ENCODE measurements at regions not wholly inside any gene's neighbourhood (a gene's known extent, or its start where the extent isn't known, plus 50 kb on each side); places are given as distances from the start of the nearest gene placed in this dataset.

- TF ChIP-seq TAF1 (IDR thresholded peaks at IDR 0.05; ENCODE audit: borderline replicate concordance, insufficient read depth, low read length): no peak
- no peak for TF ChIP-seq SIN3A (IDR thresholded peaks at IDR 0.05; ENCODE audit: borderline replicate concordance, insufficient read depth, low read length)
- TF ChIP-seq REST (IDR thresholded peaks at IDR 0.05; ENCODE audit: insufficient read depth in 1 of 2, low read depth in 2 of 2, low read length in 2 of 2): no peak
Measured at GRCh38 chr6:66689608-66690007, 982.6 kb upstream of the EYS start.

- TF ChIP-seq FOXP2 (optimal IDR thresholded peaks at IDR 0.05; ENCODE audit: borderline replicate concordance, extremely low read depth, extremely low read length, insufficient read depth): no peak
- no peak for TF ChIP-seq POLR2AphosphoS5 (IDR thresholded peaks at IDR 0.05; ENCODE audit: low read depth, low read length)
Measured at GRCh38 chr6:66687611-66688140, 980.6 kb upstream of the EYS start.

- no peak for TF ChIP-seq POLR2AphosphoS5 (IDR thresholded peaks at IDR 0.05; ENCODE audit: low read depth, low read length)
- TF ChIP-seq SIN3A (IDR thresholded peaks at IDR 0.05; ENCODE audit: borderline replicate concordance, insufficient read depth, low read length): no peak
- TF ChIP-seq REST (IDR thresholded peaks at IDR 0.05; ENCODE audit: insufficient read depth in 1 of 2, low read depth in 2 of 2, low read length in 2 of 2): no peak
- TF ChIP-seq TAF1 (IDR thresholded peaks at IDR 0.05; ENCODE audit: borderline replicate concordance, insufficient read depth, low read length): no peak
Measured at GRCh38 chr6:66675906-66676305, 968.9 kb upstream of the EYS start.

- no peak for TF ChIP-seq TAF1 (IDR thresholded peaks at IDR 0.05; ENCODE audit: borderline replicate concordance, insufficient read depth, low read length)
- no peak for TF ChIP-seq POLR2AphosphoS5 (IDR thresholded peaks at IDR 0.05; ENCODE audit: low read depth, low read length)
- no peak for TF ChIP-seq REST (IDR thresholded peaks at IDR 0.05; ENCODE audit: insufficient read depth in 1 of 2, low read depth in 2 of 2, low read length in 2 of 2)
- no peak for TF ChIP-seq SIN3A (IDR thresholded peaks at IDR 0.05; ENCODE audit: borderline replicate concordance, insufficient read depth, low read length)
Measured at GRCh38 chr6:66664112-66664511, 957.1 kb upstream of the EYS start.

GRCh38 chr6:66662721-66663507, 955.9 kb upstream of the EYS start:
- no peak for TF ChIP-seq FOXP2 (optimal IDR thresholded peaks at IDR 0.05; ENCODE audit: borderline replicate concordance, extremely low read depth, extremely low read length, insufficient read depth)
- no peak for TF ChIP-seq TAF1 (IDR thresholded peaks at IDR 0.05; ENCODE audit: borderline replicate concordance, insufficient read depth, low read length)
- no peak for TF ChIP-seq SIN3A (IDR thresholded peaks at IDR 0.05; ENCODE audit: borderline replicate concordance, insufficient read depth, low read length)
- TF ChIP-seq POLR2AphosphoS5 (IDR thresholded peaks at IDR 0.05; ENCODE audit: low read depth, low read length): no peak
- no peak for TF ChIP-seq REST (IDR thresholded peaks at IDR 0.05; ENCODE audit: insufficient read depth in 1 of 2, low read depth in 2 of 2, low read length in 2 of 2)
